HG03571 (cell line): ENCODE measurements at regions not wholly inside any gene's neighbourhood (a gene's known extent, or its start where the extent isn't known, plus 50 kb on each side); places are given as distances from the start of the nearest gene placed in this dataset.
"Not testable (repeated sequence)": the region's sequence is repeated elsewhere in the genome, so short reads cannot be mapped to it uniquely, and the experiment has no call there.

Experiments used
- ATAC-seq: cut with Tn5 transposase; IDR thresholded peaks from one replicate; pipeline ENCODE4 v1.9.1; 2021; ENCODE audit not compliant: unreplicated experiment

DNA sequence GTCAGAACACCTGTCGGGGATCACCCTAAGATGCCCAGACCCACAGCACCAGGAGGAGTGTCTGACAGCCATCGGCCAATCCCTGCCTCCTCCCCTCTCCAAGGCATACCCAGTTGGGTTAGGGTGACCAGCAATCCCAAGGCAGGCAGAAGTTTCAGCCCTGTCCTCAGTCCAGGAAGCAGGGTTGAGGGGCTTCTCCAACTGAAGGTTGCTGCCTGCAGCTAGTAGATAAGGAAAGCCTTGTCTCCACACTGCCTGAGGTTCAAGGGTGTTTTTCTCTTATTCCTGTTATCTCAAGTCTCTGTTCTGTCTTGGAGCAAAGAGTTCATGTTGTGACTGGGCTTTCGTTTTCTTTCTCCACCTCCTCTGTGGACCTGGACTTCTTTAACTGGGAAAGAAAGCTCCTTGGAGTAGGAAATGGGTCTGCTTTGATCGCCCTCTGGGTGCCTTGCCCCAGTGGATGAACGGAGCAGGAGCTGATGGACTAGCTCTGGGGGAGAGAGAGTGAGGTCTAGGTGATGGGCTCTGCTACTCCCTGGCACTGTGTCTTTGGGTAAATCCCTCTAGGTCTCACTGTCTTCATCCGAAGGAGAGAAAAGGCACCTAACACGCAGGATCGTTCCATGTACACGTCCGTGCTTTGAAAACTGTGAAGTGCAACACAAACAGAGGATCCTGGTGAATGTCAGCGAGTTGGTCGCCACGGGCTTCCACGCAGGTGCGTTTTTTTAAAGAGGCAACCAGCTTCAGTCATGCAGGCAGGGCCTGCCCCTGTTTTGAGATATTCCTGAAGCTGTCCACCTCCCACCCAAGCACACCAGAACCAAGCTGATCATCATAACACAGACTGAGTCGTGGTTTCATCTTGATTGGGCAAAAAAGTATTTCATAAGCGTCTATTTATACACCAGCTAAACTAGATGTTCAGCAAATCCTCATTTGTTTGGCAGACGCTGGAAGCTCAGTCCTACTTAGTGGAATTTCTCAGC is 52.5 kb upstream of the FOXN3 start:
- no peak for ATAC-seq

DNA sequence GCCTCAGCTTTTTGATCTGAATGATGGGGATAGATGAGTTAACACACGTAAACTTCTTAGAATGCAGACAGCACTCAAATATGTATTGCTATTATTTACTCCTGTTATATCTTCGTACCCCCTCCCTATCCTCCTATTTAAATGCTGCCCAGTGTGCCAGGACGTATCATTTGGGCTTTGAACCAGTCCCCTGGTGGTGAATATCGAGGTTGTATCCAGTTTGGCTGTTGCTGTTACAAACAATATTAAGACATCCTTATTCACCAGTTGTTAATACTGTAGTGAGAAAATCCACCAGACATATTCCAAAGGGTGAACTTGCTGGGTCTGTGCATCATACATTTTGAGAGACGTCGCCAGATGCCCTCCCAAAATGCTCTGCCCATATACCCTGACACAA is 51.5 kb upstream of the FOXN3 start:
- no peak for ATAC-seq

- ATAC-seq, result not testable (repeated sequence)
These were observed 51.0 kb upstream of the FOXN3 start for GRCh38 chr14:89468030-89468429.

DNA sequence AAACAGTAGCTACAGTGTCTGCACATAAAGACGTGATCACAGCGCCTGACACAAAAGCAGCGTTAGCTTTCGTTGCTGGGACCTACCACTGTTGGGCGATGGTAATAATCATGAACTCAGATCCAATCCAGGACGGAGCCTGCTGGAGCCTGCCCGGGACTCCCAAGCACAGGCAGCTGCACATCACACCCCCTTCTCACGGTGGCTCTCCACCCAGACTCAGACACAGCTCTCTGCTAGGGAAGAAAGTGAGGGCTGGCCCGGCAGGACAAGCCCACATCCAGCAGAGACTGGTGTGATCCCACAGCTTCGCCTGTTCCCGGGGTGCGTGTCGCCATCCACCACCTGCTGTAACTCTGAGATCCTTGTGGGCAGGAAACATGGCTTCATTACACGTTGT is 49.9 kb upstream of the FOXN3 start:
- ATAC-seq, result no peak
